CD14-positive monocyte (primary cell): ENCODE measurements at regions not wholly inside any gene's neighbourhood (a gene's known extent, or its start where the extent isn't known, plus 50 kb on each side); places are given as distances from the start of the nearest gene placed in this dataset.

ENCODE experiments used
- DNase-seq, 3 donors: peaks; one replicate each; pipeline ENCODE4 v3.0.0-alpha.2; 2011 to 2022
- H2AFZ ChIP-seq: 2 replicates; pipeline ENCODE4 v1.6.0; 2012; ENCODE audit warnings: mild to moderate bottlenecking, low read depth, low read length, inconsistent platforms; ENCODE audit not compliant: insufficient read depth, poor library complexity, severe bottlenecking
- H3K27ac ChIP-seq, 2 donors: 1 replicate in 1 of 2; 2 replicates in 1 of 2; pipeline ENCODE4 v1.5.1; 2012 to 2013; ENCODE audit warnings: low read length in 2 of 2, control low read depth in 1 of 2, inconsistent platforms in 1 of 2, low read depth in 1 of 2, mild to moderate bottlenecking in 1 of 2
- H3K27me3 ChIP-seq, 2 donors: one replicate each; pipeline versions ENCODE4 v1.6.0 to v1.6.1; 2011 to 2013; ENCODE audit warnings: low read length in 2 of 2; ENCODE audit not compliant: control insufficient read depth in 2 of 2, insufficient read depth in 2 of 2
- H3K36me3 ChIP-seq, 2 donors: replicated peaks in 1 of 2; 1 replicate in 1 of 2; 2 replicates in 1 of 2; pipeline versions ENCODE4 v1.5.1 to v1.6.1; 2012 to 2013; ENCODE audit warnings: low read length in 2 of 2, control low read depth in 1 of 2, inconsistent platforms in 1 of 2, mild to moderate bottlenecking in 1 of 2; ENCODE audit not compliant: insufficient read depth in 2 of 2, control insufficient read depth in 1 of 2
- H3K4me1 ChIP-seq, 2 donors: 1 replicate in 1 of 2; 2 replicates in 1 of 2; pipeline versions ENCODE4 v1.5.1 to v1.6.1; 2012 to 2013; ENCODE audit warnings: low read length in 2 of 2, control low read depth in 1 of 2, inconsistent platforms in 1 of 2, mild to moderate bottlenecking in 1 of 2, moderate library complexity in 1 of 2; ENCODE audit not compliant: insufficient read depth in 2 of 2, control insufficient read depth in 1 of 2
- H3K4me2 ChIP-seq: replicated peaks from 2 replicates; pipeline ENCODE3; 2012; ENCODE audit warnings: low read length, moderate library complexity, mild to moderate bottlenecking; ENCODE audit not compliant: poor library complexity, severe bottlenecking; ENCODE audit errors: extremely low read depth
- H3K4me3 ChIP-seq, 3 experiments: fragments of 200-600 bp in 1 of 3; sonication (generic) in 1 of 3; replicated peaks in 1 of 3; 1 replicate in 2 of 3; 2 replicates in 1 of 3; pipeline ENCODE4 v1.5.1; 2011 to 2013; ENCODE audit warnings: low read length in 3 of 3, mild to moderate bottlenecking in 3 of 3, control low read depth in 2 of 3, low read depth in 2 of 3, inconsistent platforms in 1 of 3, moderate library complexity in 1 of 3
- H3K79me2 ChIP-seq: 2 replicates; pipeline ENCODE4 v1.6.0; 2012; ENCODE audit warnings: mild to moderate bottlenecking, control low read depth, inconsistent platforms, low read length, moderate library complexity; ENCODE audit not compliant: insufficient read depth
- H3K9ac ChIP-seq: 2 replicates; pipeline ENCODE4 v1.6.0; 2017; ENCODE audit warnings: low read length, mild to moderate bottlenecking; ENCODE audit not compliant: insufficient read depth, poor library complexity, severe bottlenecking
- H3K9me3 ChIP-seq, 2 donors: replicated peaks in 1 of 2; 1 replicate in 1 of 2; 2 replicates in 1 of 2; pipeline versions ENCODE4 v1.5.1 to v1.6.1; 2012 to 2013; ENCODE audit warnings: low read length in 2 of 2, control low read depth in 1 of 2; ENCODE audit not compliant: control insufficient read depth in 1 of 2, insufficient read depth in 1 of 2
- H4K20me1 ChIP-seq: 2 replicates; pipeline ENCODE4 v1.6.0; 2012; ENCODE audit warnings: mild to moderate bottlenecking, low read length, control low read depth, moderate library complexity; ENCODE audit not compliant: insufficient read depth
- H3K27ac Mint-ChIP-seq, 7 donors: one replicate each; pipeline ENCODE4 v1.8.0; 2020; ENCODE audit warnings: mild to moderate bottlenecking in 7 of 7, mixed read lengths in 7 of 7, moderate library complexity in 6 of 7, inconsistent platforms in 2 of 7
- H3K27me3 Mint-ChIP-seq, 3 donors: one replicate each; pipeline ENCODE4 v1.8.0; 2021 to 2022; ENCODE audit warnings: low read depth in 3 of 3, mild to moderate bottlenecking in 3 of 3, mixed read lengths in 3 of 3, moderate library complexity in 3 of 3, inconsistent platforms in 1 of 3
- H3K36me3 Mint-ChIP-seq, 2 donors: one replicate each; pipeline ENCODE4 v1.8.0; 2020; ENCODE audit warnings: mixed read lengths in 2 of 2, inconsistent platforms in 1 of 2, mild to moderate bottlenecking in 1 of 2
- H3K4me1 Mint-ChIP-seq: one replicate; pipeline ENCODE4 v1.8.0; 2020; ENCODE audit warnings: mild to moderate bottlenecking, mixed read lengths
- H3K4me3 Mint-ChIP-seq, 2 donors: one replicate each; pipeline ENCODE4 v1.8.0; 2020; ENCODE audit warnings: mild to moderate bottlenecking in 2 of 2, mixed read lengths in 2 of 2, moderate library complexity in 1 of 2
- H3K9me3 Mint-ChIP-seq, 7 donors: one replicate each; pipeline ENCODE4 v1.8.0; 2020 to 2022; ENCODE audit warnings: mixed read lengths in 7 of 7, mild to moderate bottlenecking in 6 of 7, moderate library complexity in 6 of 7, inconsistent platforms in 2 of 7
- WGBS: methylation state at CpG from one replicate; pipeline ENCODE4 v1.1.5; 2013; ENCODE audit warnings: missing lambda C conversion rate; ENCODE audit not compliant: insufficient coverage; 5-methylcytosine and 5-hydroxymethylcytosine counted together
- intact Hi-C, 2 donors: fragments of 100-400 bp; cut with micrococcal nuclease; formaldehyde crosslinking; loops; one replicate each; pipeline versions ENCODE4 v1.15.0 to v1.15.1; 2023
- TF ChIP-seq, protein P1 (sequence below): fragments of 200-600 bp; IDR thresholded peaks from one replicate; pipeline ENCODE4 v1.8.0; 2022; ENCODE audit warnings: antibody characterized with exemption, mild to moderate bottlenecking

DNA sequence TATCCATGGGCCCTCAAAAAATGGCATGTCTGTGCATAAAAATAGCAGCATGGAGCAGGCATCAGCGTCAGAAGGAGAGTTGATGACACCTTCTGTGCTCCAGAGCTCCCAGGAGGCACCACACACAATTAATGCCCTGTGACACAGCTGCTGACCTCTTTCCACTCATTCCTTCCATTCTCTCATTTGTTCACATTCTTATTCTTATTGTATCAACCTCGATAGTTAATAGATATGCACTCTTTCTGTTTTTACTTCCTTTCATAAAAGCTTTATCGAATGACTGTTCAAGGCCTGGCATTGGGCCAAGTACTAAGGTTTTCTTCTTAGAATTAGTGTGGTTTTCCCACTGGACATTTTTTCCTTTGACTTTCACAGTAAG is 266.0 kb upstream of the MTNR1B start:
- no peak for DNase-seq
- H3K4me3 Mint-ChIP-seq, result no peak overlapping the region
- peaks cover 0 to 2% (median 0%) of the 10 kb centered on the region in 3 donors for H3K27me3 Mint-ChIP-seq
- Histone ChIP-seq H3K27ac (no peak overlapping the region), H3K4me2 (no peak overlapping the region), H2AFZ (no peak overlapping the region), H3K36me3 (no peaks in the 10 kb centered on the region), H3K27me3 (no peaks in the 10 kb centered on the region), H4K20me1 (no peaks in the 10 kb centered on the region), H3K4me3 (no peak overlapping the region), H3K9me3 (peaks cover 12 to 16% of the 10 kb centered on the region in 2 donors), H3K79me2 (no peaks in the 10 kb centered on the region), H3K9ac (no peak overlapping the region), H3K4me1 (no peaks in the 10 kb centered on the region)
- TF ChIP-seq, protein P1, sequence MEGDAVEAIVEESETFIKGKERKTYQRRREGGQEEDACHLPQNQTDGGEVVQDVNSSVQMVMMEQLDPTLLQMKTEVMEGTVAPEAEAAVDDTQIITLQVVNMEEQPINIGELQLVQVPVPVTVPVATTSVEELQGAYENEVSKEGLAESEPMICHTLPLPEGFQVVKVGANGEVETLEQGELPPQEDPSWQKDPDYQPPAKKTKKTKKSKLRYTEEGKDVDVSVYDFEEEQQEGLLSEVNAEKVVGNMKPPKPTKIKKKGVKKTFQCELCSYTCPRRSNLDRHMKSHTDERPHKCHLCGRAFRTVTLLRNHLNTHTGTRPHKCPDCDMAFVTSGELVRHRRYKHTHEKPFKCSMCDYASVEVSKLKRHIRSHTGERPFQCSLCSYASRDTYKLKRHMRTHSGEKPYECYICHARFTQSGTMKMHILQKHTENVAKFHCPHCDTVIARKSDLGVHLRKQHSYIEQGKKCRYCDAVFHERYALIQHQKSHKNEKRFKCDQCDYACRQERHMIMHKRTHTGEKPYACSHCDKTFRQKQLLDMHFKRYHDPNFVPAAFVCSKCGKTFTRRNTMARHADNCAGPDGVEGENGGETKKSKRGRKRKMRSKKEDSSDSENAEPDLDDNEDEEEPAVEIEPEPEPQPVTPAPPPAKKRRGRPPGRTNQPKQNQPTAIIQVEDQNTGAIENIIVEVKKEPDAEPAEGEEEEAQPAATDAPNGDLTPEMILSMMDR, result no peak
- WGBS, result 71% methylated on average over 1 of the region's 3 CpGs
- intact Hi-C loops, result no loop called here
- peaks cover 8 to 25% (median 13%) of the 10 kb centered on the region in 7 donors for H3K9me3 Mint-ChIP-seq
- no peaks in the 10 kb centered on the region for H3K36me3 Mint-ChIP-seq
- H3K27ac Mint-ChIP-seq, result no peak overlapping the region
- no peaks in the 10 kb centered on the region for H3K4me1 Mint-ChIP-seq

DNA sequence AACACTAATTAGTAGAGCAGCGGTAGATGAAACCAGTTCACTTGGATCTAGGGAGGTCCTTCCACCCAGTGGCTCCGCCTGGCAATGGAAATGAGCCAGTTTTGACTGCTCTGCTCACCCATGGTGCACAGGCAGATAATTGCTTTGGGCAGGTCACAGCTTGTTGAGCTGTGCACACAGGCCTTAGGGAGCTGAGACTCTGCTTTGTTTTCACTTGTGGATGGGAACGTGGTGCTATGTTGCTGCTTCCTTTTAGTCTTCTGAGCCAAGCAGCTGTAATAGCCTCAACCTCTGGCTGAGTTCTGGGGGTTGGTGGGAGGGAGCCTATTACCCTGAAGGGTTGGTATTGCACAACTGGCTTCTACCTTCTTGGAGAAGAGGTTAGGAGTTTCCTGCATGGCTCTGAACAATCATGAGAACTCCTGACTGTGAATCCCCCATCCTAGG is 262.3 kb upstream of the MTNR1B start:
- TF ChIP-seq, protein P1, result no peak
- H3K4me2 ChIP-seq, result no peak overlapping the region
- intact Hi-C loops, result no loop called here

More for the DNA sequence above, 262.3 kb upstream of the MTNR1B start:
- H3K27me3 Mint-ChIP-seq, result no peaks in the 10 kb centered on the region
- no peak overlapping the region for H3K4me3 ChIP-seq
- no peak overlapping the region for H3K9ac ChIP-seq
- H3K9me3 Mint-ChIP-seq, result peaks cover 8 to 23% (median 13%) of the 10 kb centered on the region in 7 donors
- DNase-seq, result no peak
- 44% methylated on average over 2 of the region's 3 CpGs for WGBS
- no peaks in the 10 kb centered on the region for H3K36me3 Mint-ChIP-seq
- H4K20me1 ChIP-seq, result no peaks in the 10 kb centered on the region
- H3K27ac Mint-ChIP-seq, result no peak overlapping the region
- H3K79me2 ChIP-seq, result no peaks in the 10 kb centered on the region
- H2AFZ ChIP-seq, result no peak overlapping the region
- H3K9me3 ChIP-seq, result peaks cover 12 to 16% of the 10 kb centered on the region in 2 donors
- H3K36me3 ChIP-seq, result no peaks in the 10 kb centered on the region
- no peaks in the 10 kb centered on the region for H3K4me1 ChIP-seq
- H3K4me1 Mint-ChIP-seq, result no peaks in the 10 kb centered on the region
- no peak overlapping the region for H3K27ac ChIP-seq
- H3K27me3 ChIP-seq, result no peaks in the 10 kb centered on the region
- no peak overlapping the region for H3K4me3 Mint-ChIP-seq
